HEK293 (cell line): ENCODE measurements at regions not wholly inside any gene's neighbourhood (a gene's known extent, or its start where the extent isn't known, plus 50 kb on each side); places are given as distances from the start of the nearest gene placed in this dataset.

Experiments
- CTCF ChIA-PET: fragments of 350-600 bp; formaldehyde crosslinking; extraction: SDS; loops from one replicate; lab custom pipeline; 2021; ENCODE audit warnings: antibody characterized with exemption; lab: Yijun Ruan, JAX
- POLR2A ChIA-PET: fragments of 300-600 bp; formaldehyde crosslinking; extraction: SDS; loops from one replicate; lab custom pipeline; 2020; ENCODE audit warnings: antibody characterized with exemption, inconsistent platforms; lab: Yijun Ruan, JAX
- H3K27ac ChIP-seq: fragments of 200-500 bp; sonication (Bioruptor generic); 2 replicates; pipeline ENCODE4 v1.5.1; 2014; ENCODE audit warnings: low read depth, low read length, control low read depth, inconsistent platforms; ENCODE audit errors: extremely low read depth
- H3K36me3 ChIP-seq, 2 experiments: fragments of 200-500 bp in 1 of 2; sonication (Bioruptor generic) in 1 of 2; 1 replicate in 1 of 2; 2 replicates in 1 of 2; pipeline ENCODE4 v1.5.1; 2014 to 2017; ENCODE audit warnings: inconsistent platforms in 2 of 2, low read length in 2 of 2; ENCODE audit not compliant: control insufficient read depth in 2 of 2, insufficient read depth in 1 of 2
- H3K4me1 ChIP-seq: fragments of 200-500 bp; sonication (Bioruptor generic); 2 replicates; pipeline ENCODE4 v1.5.1; 2014; ENCODE audit warnings: mild to moderate bottlenecking, low read length, inconsistent platforms; ENCODE audit not compliant: control insufficient read depth, insufficient read depth
- H3K4me3 ChIP-seq: 2 replicates; pipeline ENCODE4 v1.5.1; 2011; ENCODE audit warnings: low read depth, mild to moderate bottlenecking, control low read depth, low read length, moderate library complexity
- H3K9me3 ChIP-seq: fragments of 200-500 bp; sonication (Bioruptor generic); 2 replicates; pipeline ENCODE4 v1.5.1; 2014; ENCODE audit warnings: low read depth, low read length, inconsistent platforms; ENCODE audit not compliant: control insufficient read depth, insufficient read depth
- IKZF3 ChIP-seq: fragments of 450-650 bp; IDR thresholded peaks from 2 replicates; pipeline ENCODE4 v1.5.0; 2018; ENCODE audit warnings: missing biosample characterization, mild to moderate bottlenecking, missing genetic modification characterization, moderate library complexity
- SCRT1 ChIP-seq: fragments of 450-650 bp; formaldehyde crosslinking; IDR thresholded peaks from 2 replicates; pipeline ENCODE4 v1.5.1; 2016; ENCODE audit warnings: missing biosample characterization, missing genetic modification characterization, borderline replicate concordance
- TRIM28 ChIP-seq: IDR thresholded peaks from 2 replicates; pipeline ENCODE4 v1.6.1; 2011; ENCODE audit warnings: low read length, control low read depth, borderline replicate concordance
- ZEB2 ChIP-seq: fragments of 450-650 bp; formaldehyde crosslinking; IDR thresholded peaks from 2 replicates; pipeline ENCODE4 v1.5.1; 2016; ENCODE audit warnings: missing biosample characterization, missing genetic modification characterization
- ZNF157 ChIP-seq: fragments of 450-650 bp; formaldehyde crosslinking; IDR thresholded peaks from 2 replicates; pipeline ENCODE4 v1.5.1; 2016; ENCODE audit warnings: missing biosample characterization, missing genetic modification characterization
- ZNF335 ChIP-seq: fragments of 450-650 bp; formaldehyde crosslinking; conservative IDR thresholded peaks from 2 replicates; pipeline ENCODE4 v1.5.1; 2016; ENCODE audit warnings: missing biosample characterization, missing genetic modification characterization
- ZNF366 ChIP-seq: fragments of 450-650 bp; formaldehyde crosslinking; conservative IDR thresholded peaks from 2 replicates; pipeline ENCODE4 v1.5.1; 2016; ENCODE audit warnings: missing biosample characterization, missing genetic modification characterization
- ZNF416 ChIP-seq: fragments of 450-650 bp; formaldehyde crosslinking; IDR thresholded peaks from 2 replicates; pipeline ENCODE4 v1.5.1; 2016; ENCODE audit warnings: missing biosample characterization, missing genetic modification characterization
- ZNF48 ChIP-seq: fragments of 450-650 bp; formaldehyde crosslinking; IDR thresholded peaks from 2 replicates; pipeline ENCODE4 v1.5.1; 2016; ENCODE audit warnings: missing biosample characterization, missing genetic modification characterization
- ZNF548 ChIP-seq: fragments of 450-650 bp; formaldehyde crosslinking; IDR thresholded peaks from 2 replicates; pipeline ENCODE4 v1.5.1; 2016; ENCODE audit warnings: missing biosample characterization, missing genetic modification characterization
- ZNF585B ChIP-seq: fragments of 450-650 bp; formaldehyde crosslinking; IDR thresholded peaks from 2 replicates; pipeline ENCODE4 v1.5.1; 2016; ENCODE audit warnings: missing biosample characterization, missing genetic modification characterization
- ZNF654 ChIP-seq: fragments of 450-650 bp; formaldehyde crosslinking; IDR thresholded peaks from 2 replicates; pipeline ENCODE4 v1.5.1; 2016; ENCODE audit warnings: low read depth, missing biosample characterization, missing genetic modification characterization
- ZNF785 ChIP-seq: fragments of 450-650 bp; formaldehyde crosslinking; IDR thresholded peaks from 2 replicates; pipeline ENCODE4 v1.5.1; 2016; ENCODE audit warnings: missing biosample characterization, missing genetic modification characterization
- TF ChIP-seq, protein P1 (sequence below): fragments of 450-650 bp; formaldehyde crosslinking; IDR thresholded peaks from 2 replicates; pipeline ENCODE4 v1.5.1; 2016; ENCODE audit warnings: missing biosample characterization, missing genetic modification characterization
- TF ChIP-seq, protein P2 (sequence below): fragments of 450-650 bp; formaldehyde crosslinking; optimal IDR thresholded peaks from 2 replicates; pipeline ENCODE3; 2016; ENCODE audit warnings: missing biosample characterization, mild to moderate bottlenecking, missing genetic modification characterization
- TF ChIP-seq, protein P3 (sequence below): fragments of 450-650 bp; formaldehyde crosslinking; IDR thresholded peaks from 2 replicates; pipeline ENCODE4 v1.5.1; 2016; ENCODE audit warnings: missing biosample characterization, missing genetic modification characterization

DNA sequence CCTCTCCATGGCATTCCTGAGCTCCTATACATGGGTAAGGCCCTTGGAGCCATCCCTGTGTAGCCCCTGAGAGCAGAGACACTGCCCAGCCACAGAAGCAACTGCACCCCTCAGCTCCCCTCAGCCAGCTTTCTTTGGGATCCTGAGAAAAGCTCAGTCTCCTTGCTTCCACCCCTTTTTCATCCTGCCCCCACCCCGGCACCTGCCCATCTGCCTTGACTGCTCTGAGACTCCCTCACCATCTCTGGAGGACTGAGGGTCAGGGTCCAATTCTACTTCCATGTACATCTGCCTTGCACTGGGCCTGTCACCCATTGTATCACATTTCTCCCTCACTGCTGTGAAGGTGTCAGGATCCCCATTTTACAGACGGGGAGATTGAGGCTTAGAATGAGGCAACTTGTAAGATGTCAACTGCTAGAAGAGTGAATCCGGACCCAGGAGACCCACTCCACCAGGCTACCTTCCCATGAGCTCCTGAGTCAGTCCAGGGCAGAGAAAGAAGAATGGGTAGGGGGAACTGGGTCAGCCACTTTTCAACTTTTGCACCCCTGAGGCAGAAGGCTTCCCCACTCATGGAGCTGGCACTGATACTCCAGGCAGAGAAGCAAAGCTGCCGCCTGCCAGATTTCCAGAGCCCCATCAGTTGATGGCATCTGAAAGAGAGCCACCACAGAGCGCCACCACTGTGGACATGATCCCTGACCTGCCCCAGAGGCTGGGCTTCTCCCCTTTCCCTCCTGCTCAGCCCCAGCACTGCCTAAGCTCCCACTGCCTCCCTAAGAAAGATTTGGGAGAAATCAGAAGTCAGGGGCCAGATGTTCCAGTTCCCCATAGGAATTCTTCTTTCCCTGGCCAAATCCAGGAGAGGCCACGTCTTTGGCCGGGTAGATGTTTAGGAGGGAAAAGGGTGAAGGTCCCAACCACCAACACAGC, 135.4 kb downstream of the TMEM132E start:
- ChIA-PET CTCF (no interaction called here), POLR2A (no interaction called here)
- Histone ChIP-seq H3K9me3 (no peaks in the 10 kb centered on the region), H3K36me3 (no peaks in the 10 kb centered on the region), H3K27ac (no peak overlapping the region), H3K4me3 (no peak overlapping the region), H3K4me1 (no peaks in the 10 kb centered on the region)
- TF ChIP-seq ZNF416 (tag by site-specific recombination) (no peak), ZNF366 (tag by site-specific recombination) (no peak), ZNF548 (tag by site-specific recombination) (no peak), SCRT1 (tag by site-specific recombination) (no peak), ZNF785 (tag by site-specific recombination) (no peak), ZNF157 (tag by site-specific recombination) (no peak), ZNF335 (tag by site-specific recombination) (no peak), TRIM28 (no peak), ZEB2 (tag by site-specific recombination) (no peak), ZNF48 (tag by site-specific recombination) (no peak)
- TF ChIP-seq, protein P1, sequence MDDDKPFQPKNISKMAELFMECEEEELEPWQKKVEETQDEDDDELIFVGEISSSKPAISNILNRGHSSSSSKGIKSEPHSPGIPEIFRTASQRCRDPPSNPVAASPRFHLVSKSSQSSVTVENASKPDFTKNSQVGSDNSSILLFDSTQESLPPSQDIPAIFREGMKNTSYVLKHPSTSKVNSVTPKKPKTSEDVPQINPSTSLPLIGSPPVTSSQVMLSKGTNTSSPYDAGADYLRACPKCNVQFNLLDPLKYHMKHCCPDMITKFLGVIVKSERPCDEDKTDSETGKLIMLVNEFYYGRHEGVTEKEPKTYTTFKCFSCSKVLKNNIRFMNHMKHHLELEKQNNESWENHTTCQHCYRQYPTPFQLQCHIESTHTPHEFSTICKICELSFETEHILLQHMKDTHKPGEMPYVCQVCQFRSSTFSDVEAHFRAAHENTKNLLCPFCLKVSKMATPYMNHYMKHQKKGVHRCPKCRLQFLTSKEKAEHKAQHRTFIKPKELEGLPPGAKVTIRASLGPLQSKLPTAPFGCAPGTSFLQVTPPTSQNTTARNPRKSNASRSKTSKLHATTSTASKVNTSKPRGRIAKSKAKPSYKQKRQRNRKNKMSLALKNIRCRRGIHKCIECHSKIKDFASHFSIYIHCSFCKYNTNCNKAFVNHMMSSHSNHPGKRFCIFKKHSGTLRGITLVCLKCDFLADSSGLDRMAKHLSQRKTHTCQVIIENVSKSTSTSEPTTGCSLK (tag by site-specific recombination), result no peak
- TF ChIP-seq, protein P2, sequence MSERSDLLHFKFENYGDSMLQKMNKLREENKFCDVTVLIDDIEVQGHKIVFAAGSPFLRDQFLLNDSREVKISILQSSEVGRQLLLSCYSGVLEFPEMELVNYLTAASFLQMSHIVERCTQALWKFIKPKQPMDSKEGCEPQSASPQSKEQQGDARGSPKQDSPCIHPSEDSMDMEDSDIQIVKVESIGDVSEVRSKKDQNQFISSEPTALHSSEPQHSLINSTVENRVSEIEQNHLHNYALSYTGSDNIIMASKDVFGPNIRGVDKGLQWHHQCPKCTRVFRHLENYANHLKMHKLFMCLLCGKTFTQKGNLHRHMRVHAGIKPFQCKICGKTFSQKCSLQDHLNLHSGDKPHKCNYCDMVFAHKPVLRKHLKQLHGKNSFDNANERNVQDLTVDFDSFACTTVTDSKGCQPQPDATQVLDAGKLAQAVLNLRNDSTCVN (tag by site-specific recombination), result no peak
- TF ChIP-seq, protein P3, sequence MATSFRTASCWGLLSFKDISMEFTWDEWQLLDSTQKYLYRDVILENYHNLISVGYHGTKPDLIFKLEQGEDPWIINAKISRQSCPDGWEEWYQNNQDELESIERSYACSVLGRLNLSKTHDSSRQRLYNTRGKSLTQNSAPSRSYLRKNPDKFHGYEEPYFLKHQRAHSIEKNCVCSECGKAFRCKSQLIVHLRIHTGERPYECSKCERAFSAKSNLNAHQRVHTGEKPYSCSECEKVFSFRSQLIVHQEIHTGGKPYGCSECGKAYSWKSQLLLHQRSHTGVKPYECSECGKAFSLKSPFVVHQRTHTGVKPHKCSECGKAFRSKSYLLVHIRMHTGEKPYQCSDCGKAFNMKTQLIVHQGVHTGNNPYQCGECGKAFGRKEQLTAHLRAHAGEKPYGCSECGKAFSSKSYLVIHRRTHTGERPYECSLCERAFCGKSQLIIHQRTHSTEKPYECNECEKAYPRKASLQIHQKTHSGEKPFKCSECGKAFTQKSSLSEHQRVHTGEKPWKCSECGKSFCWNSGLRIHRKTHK (tag by site-specific recombination), result no peak

DNA sequence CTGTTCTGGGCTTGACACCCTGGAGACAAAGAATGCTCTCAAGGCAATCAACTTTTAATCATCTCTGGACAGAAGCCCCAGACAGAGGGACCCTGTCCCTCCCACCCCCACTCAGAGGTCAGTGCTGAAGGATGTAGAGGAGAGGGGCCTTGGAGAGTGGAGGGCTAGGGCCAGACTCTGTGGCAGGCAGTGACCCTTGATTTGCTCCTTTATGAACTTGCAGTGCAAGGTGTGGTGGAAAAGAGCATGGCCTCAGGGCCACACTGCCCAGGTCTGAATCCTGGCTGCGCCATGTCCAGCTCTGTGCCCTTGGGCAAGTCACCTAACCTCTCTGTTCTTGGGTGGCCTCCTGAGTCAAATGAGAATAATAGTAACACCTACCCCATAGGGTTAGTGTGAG, 134.3 kb downstream of the TMEM132E start:
- CTCF ChIA-PET, result no interaction called here
- POLR2A ChIA-PET, result no interaction called here
- Histone ChIP-seq H3K9me3 (no peaks in the 10 kb centered on the region), H3K27ac (no peak overlapping the region), H3K4me1 (no peaks in the 10 kb centered on the region), H3K36me3 (no peaks in the 10 kb centered on the region), H3K4me3 (no peak overlapping the region)
- TF ChIP-seq ZNF654 (tag by site-specific recombination), result no peak
- no peak for TF ChIP-seq ZNF585B
- TF ChIP-seq IKZF3 (tag by site-specific recombination), result no peak
